Calu3 (cell line): ENCODE measurements at regions not wholly inside any gene's neighbourhood (a gene's known extent, or its start where the extent isn't known, plus 50 kb on each side); places are given as distances from the start of the nearest gene placed in this dataset.

Source experiments
- BruUV-seq: library from RNA; stranded (reverse); fragments of 400-500 nt; replicated peaks from 2 replicates; lab custom pipeline; 2021; lab: Mats Ljungman, UMichigan
- CTCF ChIA-PET: fragments of 300-600 bp; sonication (Branson Sonifier 250); formaldehyde crosslinking; loops from one replicate; lab custom pipeline; 2022; ENCODE audit warnings: antibody characterized with exemption; lab: Charles Lee
- DNase-seq: peaks from one replicate; pipeline ENCODE4 v3.0.0; 2022
- H3K27ac Mint-ChIP-seq: one replicate; pipeline ENCODE4 v1.8.0; 2022; ENCODE audit warnings: mixed read lengths; ENCODE audit not compliant: unreplicated experiment
- H3K27me3 Mint-ChIP-seq: one replicate; pipeline ENCODE4 v1.8.0; 2022; ENCODE audit warnings: mixed read lengths; ENCODE audit not compliant: unreplicated experiment
- H3K36me3 Mint-ChIP-seq: one replicate; pipeline ENCODE4 v1.8.0; 2022; ENCODE audit warnings: mild to moderate bottlenecking, moderate library complexity, mixed read lengths; ENCODE audit not compliant: insufficient read depth, unreplicated experiment
- H3K4me1 Mint-ChIP-seq: one replicate; pipeline ENCODE4 v1.8.0; 2022; ENCODE audit warnings: mild to moderate bottlenecking, low read depth, mixed read lengths; ENCODE audit not compliant: unreplicated experiment
- H3K4me3 Mint-ChIP-seq: one replicate; pipeline ENCODE4 v1.8.0; 2022; ENCODE audit warnings: mild to moderate bottlenecking, low read depth, moderate library complexity, mixed read lengths; ENCODE audit not compliant: unreplicated experiment
- H3K9me3 Mint-ChIP-seq: one replicate; pipeline ENCODE4 v1.8.0; 2022; ENCODE audit warnings: low read depth, mixed read lengths; ENCODE audit not compliant: unreplicated experiment
- intact Hi-C: fragments of 100-400 bp; cut with micrococcal nuclease; formaldehyde crosslinking; loops from one replicate; pipeline ENCODE4 v1.10.0; 2022; ENCODE audit not compliant: unreplicated experiment
- TF ChIP-seq, protein P1 (sequence below): fragments of 200-600 bp; IDR thresholded peaks from one replicate; pipeline ENCODE4 v1.8.0; 2022; ENCODE audit warnings: antibody characterized with exemption; ENCODE audit not compliant: unreplicated experiment

DNA sequence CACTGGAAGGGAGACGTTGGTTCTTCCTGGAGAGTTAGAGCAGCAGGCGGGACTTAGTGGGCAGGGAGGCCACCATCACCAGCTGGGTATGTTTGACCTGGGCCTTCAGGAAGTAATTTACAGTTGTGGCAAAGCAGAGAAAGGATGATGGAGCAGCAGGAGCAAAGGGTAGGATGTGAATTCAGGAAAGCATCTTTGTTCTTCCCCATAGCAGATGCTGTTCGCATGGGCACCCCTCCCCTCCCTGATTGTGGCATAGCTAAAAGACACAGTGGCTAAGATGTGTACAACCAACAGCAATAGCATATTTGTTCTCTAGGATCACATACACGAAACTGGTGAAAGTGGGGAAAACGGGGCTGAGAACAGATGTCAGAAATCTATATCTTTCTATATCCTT lies 56.3 kb upstream of the ITPRID1 start:
- CTCF ChIA-PET = interaction anchor here (1.3 kb wide), 1 partner anchor 14 kb away, joined by 4 read pairs; no protein-coding TSS in a partner anchor
- no TSS peak for BruUV-seq
- Mint-ChIP-seq H3K36me3 (no peaks in the 10 kb centered on the region), H3K4me3 (no peak overlapping the region), H3K9me3 (peaks cover 2% of the 10 kb centered on the region), H3K27me3 (no peaks in the 10 kb centered on the region), H3K27ac (no peak overlapping the region), H3K4me1 (peaks cover 18% of the 10 kb centered on the region)
- intact Hi-C loops = no loop called here
- no peak for DNase-seq
- TF ChIP-seq, protein P1, sequence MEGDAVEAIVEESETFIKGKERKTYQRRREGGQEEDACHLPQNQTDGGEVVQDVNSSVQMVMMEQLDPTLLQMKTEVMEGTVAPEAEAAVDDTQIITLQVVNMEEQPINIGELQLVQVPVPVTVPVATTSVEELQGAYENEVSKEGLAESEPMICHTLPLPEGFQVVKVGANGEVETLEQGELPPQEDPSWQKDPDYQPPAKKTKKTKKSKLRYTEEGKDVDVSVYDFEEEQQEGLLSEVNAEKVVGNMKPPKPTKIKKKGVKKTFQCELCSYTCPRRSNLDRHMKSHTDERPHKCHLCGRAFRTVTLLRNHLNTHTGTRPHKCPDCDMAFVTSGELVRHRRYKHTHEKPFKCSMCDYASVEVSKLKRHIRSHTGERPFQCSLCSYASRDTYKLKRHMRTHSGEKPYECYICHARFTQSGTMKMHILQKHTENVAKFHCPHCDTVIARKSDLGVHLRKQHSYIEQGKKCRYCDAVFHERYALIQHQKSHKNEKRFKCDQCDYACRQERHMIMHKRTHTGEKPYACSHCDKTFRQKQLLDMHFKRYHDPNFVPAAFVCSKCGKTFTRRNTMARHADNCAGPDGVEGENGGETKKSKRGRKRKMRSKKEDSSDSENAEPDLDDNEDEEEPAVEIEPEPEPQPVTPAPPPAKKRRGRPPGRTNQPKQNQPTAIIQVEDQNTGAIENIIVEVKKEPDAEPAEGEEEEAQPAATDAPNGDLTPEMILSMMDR = no peak

DNA sequence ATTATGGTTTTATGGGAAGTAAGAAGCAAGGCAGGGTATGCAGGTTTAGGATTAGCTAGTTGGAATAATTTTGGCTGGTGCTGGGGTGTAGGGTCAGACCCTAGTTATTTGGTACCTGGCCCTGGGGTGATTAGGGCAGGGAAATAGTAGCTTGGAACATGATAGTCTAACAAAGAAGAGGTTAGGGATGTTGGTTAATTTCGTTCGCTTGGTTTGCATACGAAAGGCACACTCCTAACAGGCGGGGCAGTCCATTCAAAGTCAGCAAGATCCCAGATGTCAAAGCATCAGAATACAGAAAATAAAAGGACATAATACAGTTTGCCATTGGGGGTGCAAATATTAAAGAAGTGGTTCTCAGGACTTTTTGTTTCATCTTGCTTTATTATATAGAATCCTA lies 55.7 kb upstream of the ITPRID1 start:
- TF ChIP-seq, protein P1 = no peak
- CTCF ChIA-PET = interaction anchor here (1.3 kb wide), 1 partner anchor 15 kb away, joined by 4 read pairs; no protein-coding TSS in a partner anchor
- Mint-ChIP-seq H3K27ac (no peak overlapping the region), H3K27me3 (no peaks in the 10 kb centered on the region), H3K4me1 (peaks cover 19% of the 10 kb centered on the region), H3K4me3 (no peak overlapping the region), H3K36me3 (no peaks in the 10 kb centered on the region), H3K9me3 (peaks cover 3% of the 10 kb centered on the region)
- intact Hi-C loops = no loop called here
- no TSS peak for BruUV-seq
- no peak for DNase-seq

DNA sequence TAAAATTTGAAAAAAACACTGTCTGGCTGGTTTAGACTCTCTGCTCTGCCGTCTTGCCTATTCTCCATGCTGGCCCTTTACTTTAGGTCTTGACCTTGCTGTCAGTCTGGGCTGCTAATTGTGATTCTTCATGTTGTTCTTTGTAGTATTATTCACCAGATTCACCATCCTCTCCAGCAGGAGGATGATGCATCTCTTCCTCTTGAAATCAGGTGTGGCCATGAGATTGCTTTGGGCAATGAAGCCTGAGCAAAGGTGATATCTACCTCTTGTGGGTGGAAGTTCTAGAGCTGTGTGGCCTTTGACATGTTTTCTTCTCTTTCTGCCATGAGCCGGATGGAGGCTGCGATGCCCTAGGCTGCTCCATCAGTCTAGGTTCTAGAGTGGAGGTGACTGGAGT lies 51.3 kb upstream of the ITPRID1 start:
- H3K36me3 Mint-ChIP-seq = peaks cover 5% of the 10 kb centered on the region
- DNase-seq = no peak
- peaks cover 3% of the 10 kb centered on the region for H3K9me3 Mint-ChIP-seq
- H3K27me3 Mint-ChIP-seq = no peaks in the 10 kb centered on the region
- H3K4me3 Mint-ChIP-seq = no peak overlapping the region
- no peak overlapping the region for H3K27ac Mint-ChIP-seq
- BruUV-seq = no TSS peak
- CTCF ChIA-PET = interaction anchor here (0.6 kb wide), 1 partner anchor 270 kb away, joined by 6 read pairs; no protein-coding TSS in a partner anchor
- TF ChIP-seq, protein P1 = no peak
- H3K4me1 Mint-ChIP-seq = peaks cover 39% of the 10 kb centered on the region
- intact Hi-C loops = no loop called here
